RPMI7951 (cell line): ENCODE measurements at regions not wholly inside any gene's neighbourhood (a gene's known extent, or its start where the extent isn't known, plus 50 kb on each side); places are given as distances from the start of the nearest gene placed in this dataset.

Source experiments
- DNase-seq: peaks from one replicate; pipeline ENCODE4 v3.0.0-alpha.2; 2012; ENCODE audit warnings: low read depth

DNA sequence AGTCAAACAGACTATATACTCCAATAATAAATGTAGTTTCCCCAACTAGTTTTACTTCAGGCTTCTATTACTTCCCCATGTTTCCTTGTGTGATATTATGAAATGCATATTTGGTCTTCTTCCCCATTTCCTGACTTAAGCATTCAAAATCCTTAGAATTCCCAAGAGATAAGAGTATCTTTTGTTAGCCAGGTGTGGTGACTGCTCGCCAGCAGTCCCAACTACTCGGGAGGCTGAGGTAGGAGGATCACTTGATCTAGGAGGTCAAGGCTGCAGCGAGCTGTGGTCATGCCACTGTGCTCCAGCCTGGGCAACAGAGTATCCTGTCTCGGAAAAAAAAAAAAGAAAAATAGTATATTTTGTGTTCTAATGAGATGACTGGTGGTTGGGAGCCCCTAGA, 72.7 kb upstream of the UBE2E2 start:
- no peak for DNase-seq

DNA sequence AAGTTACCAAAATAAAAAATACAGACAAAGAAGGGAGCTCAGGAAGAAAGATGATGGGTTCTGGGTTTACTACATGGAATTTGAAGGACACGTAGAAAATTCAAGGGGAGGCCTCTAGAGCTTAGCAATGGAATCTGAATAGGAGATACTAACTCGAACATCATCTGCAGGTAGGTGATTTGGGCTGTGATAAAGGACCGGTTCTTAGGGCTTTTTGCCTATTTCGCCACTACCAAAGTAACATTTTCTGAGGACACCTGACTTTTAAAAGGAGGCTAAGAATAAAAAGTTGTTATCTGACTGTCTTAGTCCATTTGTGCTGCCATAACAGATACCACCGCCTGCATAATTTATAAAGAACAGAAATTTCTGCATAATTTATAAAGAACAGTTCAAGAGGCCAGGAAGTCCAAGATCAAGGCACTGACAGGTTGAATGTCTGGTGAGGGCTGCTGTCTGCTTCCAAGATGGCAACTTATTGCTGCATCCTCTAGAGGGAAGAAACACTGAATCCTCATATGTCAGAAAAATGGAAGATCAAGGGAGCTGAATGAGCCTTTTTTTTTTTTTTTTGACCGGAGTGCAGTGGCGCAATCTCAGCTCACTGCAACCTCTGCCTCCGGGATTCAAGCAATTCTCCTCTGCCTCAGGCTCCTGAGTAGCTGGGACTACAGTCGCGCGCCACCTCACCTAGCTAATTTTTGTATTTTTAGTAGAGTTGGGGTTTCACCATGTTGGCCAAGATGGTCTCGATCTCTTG, 67.9 kb upstream of the UBE2E2 start:
- no peak for DNase-seq

DNA sequence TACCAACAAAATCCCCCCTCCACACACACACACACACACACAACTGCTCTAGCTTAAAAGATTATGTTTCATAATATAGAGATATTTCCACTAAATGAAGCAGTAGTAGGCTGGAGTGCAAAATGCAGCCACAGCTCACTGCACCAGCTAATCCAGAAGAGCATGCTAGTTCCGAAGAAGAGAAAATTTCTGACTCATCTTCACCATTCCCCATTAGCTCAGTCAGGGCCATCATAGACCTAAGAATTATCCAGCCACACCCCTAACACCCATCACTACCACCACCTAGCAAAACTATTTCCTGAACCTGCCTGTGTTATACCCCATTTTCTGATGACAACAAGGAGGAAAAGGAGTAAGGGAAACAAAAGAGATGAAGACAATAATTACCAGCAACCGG, 67.1 kb upstream of the UBE2E2 start:
- DNase-seq, result peak; percentile 30

GRCh38 chr3:23144051-23144450, 59.1 kb upstream of the UBE2E2 start:
- DNase-seq, result peak; percentile 89

GRCh38 chr3:23146163-23146562, 57.0 kb upstream of the UBE2E2 start:
- DNase-seq, result no peak

DNA sequence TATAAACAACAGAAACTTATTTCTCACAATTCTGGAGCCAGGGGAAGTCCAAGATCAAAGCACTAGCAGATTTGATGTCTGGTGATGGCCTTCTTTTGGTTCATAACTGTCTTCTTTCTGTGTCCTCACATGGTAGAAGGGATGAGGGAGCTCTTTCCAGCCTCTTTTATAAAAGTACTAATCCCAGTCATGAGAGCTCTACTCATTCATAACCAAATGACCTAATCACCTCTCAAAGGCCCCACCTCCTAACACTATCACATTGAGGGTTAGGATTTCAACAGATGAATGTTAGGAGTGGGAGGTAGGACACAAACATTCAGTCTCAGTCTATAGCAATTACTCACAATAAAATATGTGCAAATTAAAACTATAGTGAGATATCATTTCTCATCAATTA, 50.1 kb upstream of the UBE2E2 start:
- DNase-seq, result no peak
